ENCODE measurements at regions not wholly inside any gene's neighbourhood (a gene's known extent, or its start where the extent isn't known, plus 50 kb on each side); places are given as distances from the start of the nearest gene placed in this dataset.

GRCh38 chr3:177519588-177519987 is 322.3 kb upstream of the TBL1XR1 start:
- H3K27me3 ChIP-seq (ENCODE audit: control insufficient read depth, insufficient read depth, low read length), result no peaks in the 10 kb centered on the region
- H3K36me3 ChIP-seq (ENCODE audit: control insufficient read depth, insufficient read depth, low read length), result no peaks in the 10 kb centered on the region
- H3K27ac ChIP-seq (ENCODE audit: low read length), result no peak overlapping the region
- no peak overlapping the region for H3K4me3 ChIP-seq (ENCODE audit: low read length)
- peaks cover 8% of the 10 kb centered on the region for H3K4me1 ChIP-seq (ENCODE audit: control insufficient read depth, insufficient read depth, low read length)
- H3K9me3 ChIP-seq (ENCODE audit: control insufficient read depth, low read depth, low read length), result no peaks in the 10 kb centered on the region
- no CpG with 5 or more reads among the region's 13 CpGs for WGBS (ENCODE audit: insufficient coverage, low lambda C conversion rate)
- DNase-seq, result no peak

- H3K4me3 ChIP-seq (ENCODE audit: low read length), result no peak overlapping the region
- no peaks in the 10 kb centered on the region for H3K27me3 ChIP-seq (ENCODE audit: control insufficient read depth, insufficient read depth, low read length)
- H3K4me1 ChIP-seq (ENCODE audit: control insufficient read depth, insufficient read depth, low read length), result peaks cover 7% of the 10 kb centered on the region
- WGBS (ENCODE audit: insufficient coverage, low lambda C conversion rate), result no CpG with 5 or more reads among the region's 8 CpGs
- no peaks in the 10 kb centered on the region for H3K9me3 ChIP-seq (ENCODE audit: control insufficient read depth, low read depth, low read length)
- H3K36me3 ChIP-seq (ENCODE audit: control insufficient read depth, insufficient read depth, low read length), result no peaks in the 10 kb centered on the region
- DNase-seq, result peak; percentile 55 to 76
- H3K27ac ChIP-seq (ENCODE audit: low read length), result no peak overlapping the region
These were observed 324.0 kb upstream of the TBL1XR1 start for GRCh38 chr3:177521305-177521704.

- Histone ChIP-seq H3K9me3 (ENCODE audit: control insufficient read depth, low read depth, low read length) (no peaks in the 10 kb centered on the region), H3K4me1 (ENCODE audit: control insufficient read depth, insufficient read depth, low read length) (peaks cover 6% of the 10 kb centered on the region), H3K4me3 (ENCODE audit: low read length) (no peak overlapping the region), H3K36me3 (ENCODE audit: control insufficient read depth, insufficient read depth, low read length) (no peaks in the 10 kb centered on the region), H3K27ac (ENCODE audit: low read length) (no peak overlapping the region), H3K27me3 (ENCODE audit: control insufficient read depth, insufficient read depth, low read length) (no peaks in the 10 kb centered on the region)
- no peak for DNase-seq
- WGBS (ENCODE audit: insufficient coverage, low lambda C conversion rate), result no CpG with 5 or more reads among the region's 4 CpGs
These were observed 324.8 kb upstream of the TBL1XR1 start for GRCh38 chr3:177522051-177522450.

GRCh38 chr3:177523067-177523675 is 325.9 kb upstream of the TBL1XR1 start:
- H3K4me3 ChIP-seq (ENCODE audit: low read length), result no peak overlapping the region
- H3K4me1 ChIP-seq (ENCODE audit: control insufficient read depth, insufficient read depth, low read length), result peaks cover 6% of the 10 kb centered on the region
- H3K27me3 ChIP-seq (ENCODE audit: control insufficient read depth, insufficient read depth, low read length), result no peaks in the 10 kb centered on the region
- H3K9me3 ChIP-seq (ENCODE audit: control insufficient read depth, low read depth, low read length), result no peaks in the 10 kb centered on the region
- WGBS (ENCODE audit: insufficient coverage, low lambda C conversion rate), result 50% methylated on average over 2 of the region's 3 CpGs
- no peak for DNase-seq
- H3K27ac ChIP-seq (ENCODE audit: low read length), result peak overlapping the region; percentile 76
- H3K36me3 ChIP-seq (ENCODE audit: control insufficient read depth, insufficient read depth, low read length), result no peaks in the 10 kb centered on the region

GRCh38 chr3:177523872-177524438 is 326.7 kb upstream of the TBL1XR1 start:
- no peaks in the 10 kb centered on the region for H3K36me3 ChIP-seq (ENCODE audit: control insufficient read depth, insufficient read depth, low read length)
- no peak overlapping the region for H3K4me3 ChIP-seq (ENCODE audit: low read length)
- no peaks in the 10 kb centered on the region for H3K27me3 ChIP-seq (ENCODE audit: control insufficient read depth, insufficient read depth, low read length)
- 10% methylated on average over 2 of the region's 4 CpGs for WGBS (ENCODE audit: insufficient coverage, low lambda C conversion rate)
- H3K4me1 ChIP-seq (ENCODE audit: control insufficient read depth, insufficient read depth, low read length), result peaks cover 6% of the 10 kb centered on the region
- H3K27ac ChIP-seq (ENCODE audit: low read length), result peak overlapping the region; percentile 76
- peak; percentile 85 to 93 for DNase-seq
- no peaks in the 10 kb centered on the region for H3K9me3 ChIP-seq (ENCODE audit: control insufficient read depth, low read depth, low read length)

- Histone ChIP-seq H3K36me3 (ENCODE audit: control insufficient read depth, insufficient read depth, low read length) (no peaks in the 10 kb centered on the region), H3K4me1 (ENCODE audit: control insufficient read depth, insufficient read depth, low read length) (peaks cover 6% of the 10 kb centered on the region), H3K4me3 (ENCODE audit: low read length) (no peak overlapping the region), H3K9me3 (ENCODE audit: control insufficient read depth, low read depth, low read length) (no peaks in the 10 kb centered on the region), H3K27me3 (ENCODE audit: control insufficient read depth, insufficient read depth, low read length) (no peaks in the 10 kb centered on the region), H3K27ac (ENCODE audit: low read length) (peak overlapping the region; percentile 76)
- 100% methylated on average over 3 of the region's 4 CpGs for WGBS (ENCODE audit: insufficient coverage, low lambda C conversion rate)
- no peak for DNase-seq
These were observed 327.5 kb upstream of the TBL1XR1 start for GRCh38 chr3:177524742-177525141.

- Histone ChIP-seq H3K36me3 (ENCODE audit: control insufficient read depth, insufficient read depth, low read length) (no peaks in the 10 kb centered on the region), H3K9me3 (ENCODE audit: control insufficient read depth, low read depth, low read length) (no peaks in the 10 kb centered on the region), H3K27me3 (ENCODE audit: control insufficient read depth, insufficient read depth, low read length) (no peaks in the 10 kb centered on the region), H3K27ac (ENCODE audit: low read length) (no peak overlapping the region), H3K4me1 (ENCODE audit: control insufficient read depth, insufficient read depth, low read length) (peaks cover 6% of the 10 kb centered on the region), H3K4me3 (ENCODE audit: low read length) (no peak overlapping the region)
- 83% methylated on average over 1 of the region's 1 CpG for WGBS (ENCODE audit: insufficient coverage, low lambda C conversion rate)
- no peak for DNase-seq
These were observed 328.1 kb upstream of the TBL1XR1 start for GRCh38 chr3:177525414-177525813.

- Histone ChIP-seq H3K36me3 (ENCODE audit: control insufficient read depth, insufficient read depth, low read length) (no peaks in the 10 kb centered on the region), H3K27me3 (ENCODE audit: control insufficient read depth, insufficient read depth, low read length) (no peaks in the 10 kb centered on the region), H3K4me3 (ENCODE audit: low read length) (no peak overlapping the region), H3K27ac (ENCODE audit: low read length) (no peak overlapping the region), H3K9me3 (ENCODE audit: control insufficient read depth, low read depth, low read length) (no peaks in the 10 kb centered on the region), H3K4me1 (ENCODE audit: control insufficient read depth, insufficient read depth, low read length) (peaks cover 6% of the 10 kb centered on the region)
- WGBS (ENCODE audit: insufficient coverage, low lambda C conversion rate), result 100% methylated on average over 2 of the region's 9 CpGs
- no peak for DNase-seq
These were observed 328.9 kb upstream of the TBL1XR1 start for GRCh38 chr3:177525987-177526712.

- no peak for DNase-seq
- H3K27ac ChIP-seq (ENCODE audit: low read length), result no peak overlapping the region
- no peaks in the 10 kb centered on the region for H3K9me3 ChIP-seq (ENCODE audit: control insufficient read depth, low read depth, low read length)
- no CpG with 5 or more reads among the region's 7 CpGs for WGBS (ENCODE audit: insufficient coverage, low lambda C conversion rate)
- H3K4me1 ChIP-seq (ENCODE audit: control insufficient read depth, insufficient read depth, low read length), result peaks cover 6% of the 10 kb centered on the region
- no peaks in the 10 kb centered on the region for H3K36me3 ChIP-seq (ENCODE audit: control insufficient read depth, insufficient read depth, low read length)
- H3K27me3 ChIP-seq (ENCODE audit: control insufficient read depth, insufficient read depth, low read length), result no peaks in the 10 kb centered on the region
- no peak overlapping the region for H3K4me3 ChIP-seq (ENCODE audit: low read length)
These were observed 329.9 kb upstream of the TBL1XR1 start for GRCh38 chr3:177527182-177527581.

GRCh38 chr3:177528306-177529070 is 331.2 kb upstream of the TBL1XR1 start:
- DNase-seq, result peak in 1 of 2 donors; percentile 52
- H3K9me3 ChIP-seq (ENCODE audit: control insufficient read depth, low read depth, low read length), result no peaks in the 10 kb centered on the region
- no peak overlapping the region for H3K4me3 ChIP-seq (ENCODE audit: low read length)
- H3K4me1 ChIP-seq (ENCODE audit: control insufficient read depth, insufficient read depth, low read length), result peaks cover 6% of the 10 kb centered on the region
- WGBS (ENCODE audit: insufficient coverage, low lambda C conversion rate), result no CpG with 5 or more reads among the region's 2 CpGs
- H3K27me3 ChIP-seq (ENCODE audit: control insufficient read depth, insufficient read depth, low read length), result no peaks in the 10 kb centered on the region
- H3K27ac ChIP-seq (ENCODE audit: low read length), result no peak overlapping the region
- no peaks in the 10 kb centered on the region for H3K36me3 ChIP-seq (ENCODE audit: control insufficient read depth, insufficient read depth, low read length)

Measured in large intestine (tissue), 3 donors.